ENCODE measurements at regions not wholly inside any gene's neighbourhood (a gene's known extent, or its start where the extent isn't known, plus 50 kb on each side); places are given as distances from the start of the nearest gene placed in this dataset.

DNA sequence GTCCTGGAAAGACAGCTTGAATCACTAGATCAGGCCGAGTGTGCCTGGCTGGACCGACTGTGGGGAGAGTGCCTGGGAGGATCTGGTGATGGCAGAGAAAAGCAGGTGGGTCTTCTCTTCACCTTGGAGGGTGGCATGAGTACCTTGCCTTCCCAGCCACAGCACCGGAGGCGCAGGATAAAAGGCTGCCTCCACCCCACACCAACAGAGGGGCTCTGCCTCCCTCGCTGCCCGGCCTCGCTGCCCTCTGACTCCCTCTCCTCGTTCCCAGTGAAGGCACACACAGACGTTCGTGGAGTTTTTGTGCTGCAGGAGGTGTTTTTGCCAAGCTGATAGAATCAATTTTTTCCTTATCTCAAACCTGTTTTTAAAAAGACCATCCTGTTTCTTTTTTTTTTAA lies 71.4 kb upstream of the HAAO start:
- Histone ChIP-seq H3K27me3 (no peaks in the 10 kb centered on the region), H3K4me1 (no peaks in the 10 kb centered on the region), H3K27ac (no peak overlapping the region), H3K4me3 (no peak overlapping the region), H3K9me3 (peaks cover 0 to 1% (median 0%) of the 10 kb centered on the region in 3 donors), H3K36me3 (replicated peaks in 1 of 2; ENCODE audit: insufficient read depth in 1 of 2, low read depth in 2 of 2) (no peaks in the 10 kb centered on the region)
- DNase-seq (no peak), ATAC-seq (no peak)
- WGBS, 2 donors: 78 to 84% methylated on average over 10 of the region's 10 CpGs
- intact Hi-C loops (cut with DNase I): no loop called here
- no peak for TF ChIP-seq POLR2A (IDR thresholded peaks at IDR 0.05)
- TF ChIP-seq, protein P1, sequence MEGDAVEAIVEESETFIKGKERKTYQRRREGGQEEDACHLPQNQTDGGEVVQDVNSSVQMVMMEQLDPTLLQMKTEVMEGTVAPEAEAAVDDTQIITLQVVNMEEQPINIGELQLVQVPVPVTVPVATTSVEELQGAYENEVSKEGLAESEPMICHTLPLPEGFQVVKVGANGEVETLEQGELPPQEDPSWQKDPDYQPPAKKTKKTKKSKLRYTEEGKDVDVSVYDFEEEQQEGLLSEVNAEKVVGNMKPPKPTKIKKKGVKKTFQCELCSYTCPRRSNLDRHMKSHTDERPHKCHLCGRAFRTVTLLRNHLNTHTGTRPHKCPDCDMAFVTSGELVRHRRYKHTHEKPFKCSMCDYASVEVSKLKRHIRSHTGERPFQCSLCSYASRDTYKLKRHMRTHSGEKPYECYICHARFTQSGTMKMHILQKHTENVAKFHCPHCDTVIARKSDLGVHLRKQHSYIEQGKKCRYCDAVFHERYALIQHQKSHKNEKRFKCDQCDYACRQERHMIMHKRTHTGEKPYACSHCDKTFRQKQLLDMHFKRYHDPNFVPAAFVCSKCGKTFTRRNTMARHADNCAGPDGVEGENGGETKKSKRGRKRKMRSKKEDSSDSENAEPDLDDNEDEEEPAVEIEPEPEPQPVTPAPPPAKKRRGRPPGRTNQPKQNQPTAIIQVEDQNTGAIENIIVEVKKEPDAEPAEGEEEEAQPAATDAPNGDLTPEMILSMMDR (IDR thresholded peaks at IDR 0.05): no peak

DNA sequence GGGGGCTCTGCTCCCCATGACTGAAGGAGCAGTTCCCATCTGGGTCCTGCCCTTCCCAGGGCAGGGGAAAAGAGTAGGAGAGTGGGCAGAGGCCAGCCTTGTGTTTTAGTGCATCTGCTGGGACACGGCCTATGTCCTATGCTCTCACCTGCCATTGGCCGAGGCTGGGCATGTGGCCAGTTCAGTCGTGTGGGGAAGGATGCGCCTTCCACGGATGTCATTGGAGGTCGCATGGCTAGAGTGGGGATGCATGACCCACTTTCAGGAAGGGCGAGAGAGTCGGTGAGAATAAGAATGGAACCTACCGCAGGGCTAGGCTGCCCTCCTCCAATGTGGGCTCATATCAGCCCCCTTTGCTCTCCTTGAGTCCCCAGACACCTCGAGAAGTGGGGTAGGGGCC lies 70.9 kb upstream of the HAAO start:
- Histone ChIP-seq H3K36me3 (replicated peaks in 1 of 2; ENCODE audit: insufficient read depth in 1 of 2, low read depth in 2 of 2) (no peaks in the 10 kb centered on the region), H3K27me3 (no peaks in the 10 kb centered on the region), H3K4me3 (no peak overlapping the region), H3K4me1 (no peaks in the 10 kb centered on the region), H3K9me3 (no peaks in the 10 kb centered on the region), H3K27ac (no peak overlapping the region)
- intact Hi-C loops (cut with DNase I): no loop called here
- no peak for TF ChIP-seq POLR2A (IDR thresholded peaks at IDR 0.05)
- TF ChIP-seq, protein P1 (IDR thresholded peaks at IDR 0.05): no peak
- ATAC-seq: no peak
- 82 to 83% methylated on average over 9 to 10 of the region's 10 CpGs for WGBS, 2 donors
- DNase-seq: no peak

DNA sequence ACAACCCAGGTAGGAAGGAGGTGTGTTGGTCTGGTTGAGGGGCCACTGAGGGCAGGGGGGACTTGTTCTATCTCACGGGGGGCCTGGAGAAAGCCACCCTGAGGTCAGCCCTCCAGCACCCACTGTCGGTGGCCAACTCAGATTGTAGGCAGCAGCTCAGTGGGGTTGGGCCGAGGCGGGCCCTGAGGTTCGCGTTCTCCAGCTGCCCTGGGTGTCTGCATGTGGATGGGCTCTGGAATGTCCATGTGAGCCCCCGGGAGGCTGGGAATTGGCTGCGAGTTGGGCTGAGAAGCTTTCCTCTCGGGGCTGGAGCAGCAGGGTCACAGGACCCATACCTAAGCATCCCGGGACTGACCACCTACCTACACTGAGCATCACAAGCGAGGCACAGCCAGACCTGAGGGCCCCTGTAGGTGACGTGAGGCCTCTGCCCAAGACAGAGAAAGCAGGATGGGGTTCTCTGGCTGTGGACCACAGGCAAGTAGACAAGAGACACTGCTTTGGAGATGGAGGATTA lies 70.3 kb upstream of the HAAO start:
- Histone ChIP-seq H3K4me1 (no peaks in the 10 kb centered on the region), H3K4me3 (no peak overlapping the region), H3K36me3 (replicated peaks in 1 of 2; ENCODE audit: insufficient read depth in 1 of 2, low read depth in 2 of 2) (no peaks in the 10 kb centered on the region), H3K27me3 (no peaks in the 10 kb centered on the region), H3K9me3 (no peaks in the 10 kb centered on the region), H3K27ac (no peak overlapping the region)
- DNase-seq (no peak), ATAC-seq (no peak)
- no peak for TF ChIP-seq POLR2A (IDR thresholded peaks at IDR 0.05)
- TF ChIP-seq, protein P1 (IDR thresholded peaks at IDR 0.05): no peak
- WGBS, 2 donors: 83 to 88% methylated on average over 7 to 12 of the region's 12 CpGs
- intact Hi-C loops (cut with DNase I): no loop called here

- Histone ChIP-seq H3K4me3 (no peak overlapping the region), H3K27me3 (no peaks in the 10 kb centered on the region), H3K27ac (no peak overlapping the region), H3K9me3 (no peaks in the 10 kb centered on the region), H3K4me1 (no peaks in the 10 kb centered on the region), H3K36me3 (replicated peaks in 1 of 2; ENCODE audit: insufficient read depth in 1 of 2, low read depth in 2 of 2) (no peaks in the 10 kb centered on the region)
- DNase-seq (no peak), ATAC-seq (no peak)
- 97 to 100% methylated on average over 2 of the region's 2 CpGs for WGBS, 2 donors
- TF ChIP-seq, protein P1 (IDR thresholded peaks at IDR 0.05): no peak
- TF ChIP-seq POLR2A (IDR thresholded peaks at IDR 0.05): no peak
- intact Hi-C loops (cut with DNase I): no loop called here
Measured at GRCh38 chr2:42861321-42861720, 68.9 kb upstream of the HAAO start.

GRCh38 chr2:42860319-42861094 lies 68.1 kb upstream of the HAAO start:
- intact Hi-C loops (cut with DNase I): no loop called here
- no peaks in the 10 kb centered on the region for H3K9me3 ChIP-seq
- TF ChIP-seq POLR2A (IDR thresholded peaks at IDR 0.05): no peak
- TF ChIP-seq, protein P1 (IDR thresholded peaks at IDR 0.05): no peak
- WGBS, 2 donors: 81 to 85% methylated on average over 5 of the region's 5 CpGs
- H3K27ac ChIP-seq: no peak overlapping the region
- no peak for DNase-seq
- no peak for ATAC-seq
- H3K27me3 ChIP-seq: no peaks in the 10 kb centered on the region
- H3K36me3 ChIP-seq (replicated peaks in 1 of 2; ENCODE audit: insufficient read depth in 1 of 2, low read depth in 2 of 2): no peaks in the 10 kb centered on the region
- H3K4me1 ChIP-seq: no peaks in the 10 kb centered on the region
- H3K4me3 ChIP-seq: no peak overlapping the region

Data from body of pancreas (tissue), 4 donors.